GM12878 (cell line): ENCODE measurements at regions not wholly inside any gene's neighbourhood (a gene's known extent, or its start where the extent isn't known, plus 50 kb on each side); places are given as distances from the start of the nearest gene placed in this dataset.

Experiments used
- ATAC-seq: fragments of 200-7000 bp; cut with Tn5 transposase; 3 replicates; pipeline ENCODE4 v1.9.1; 2020; ENCODE audit warnings: mild to moderate bottlenecking, moderate library complexity
- BruUV-seq: library from RNA; stranded (reverse); fragments of 400-500 nt; replicated peaks from 2 replicates; lab custom pipeline; 2021; lab: Mats Ljungman, UMichigan
- CTCF ChIA-PET: fragments of 300-600 bp; sonication (Branson Sonifier 250); formaldehyde crosslinking; extraction: SDS; loops from one replicate; lab custom pipeline; 2021; ENCODE audit warnings: inconsistent platforms; lab: Yijun Ruan, JAX
- POLR2A ChIA-PET: fragments of 350-600 bp; formaldehyde crosslinking; extraction: SDS; loops from one replicate; lab custom pipeline; 2021; ENCODE audit warnings: inconsistent platforms; lab: Charles Lee
- RAD21 ChIA-PET: fragments of 300-600 bp; sonication (Branson Sonifier 250); formaldehyde crosslinking; loops from one replicate; lab custom pipeline; 2023; ENCODE audit warnings: antibody characterized with exemption; ENCODE audit not compliant: unreplicated experiment; lab: Charles Lee
- SMC1A ChIA-PET: fragments of 300-600 bp; sonication (Branson Sonifier 250); formaldehyde crosslinking; loops from one replicate; lab custom pipeline; 2023; ENCODE audit not compliant: unreplicated experiment, uncharacterized antibody; lab: Charles Lee
- DNase-seq: peaks from one replicate; pipeline ENCODE4 v3.0.0-alpha.2; 2011; ENCODE audit warnings: low read depth, low spot score
- FAIRE-seq: peaks from 3 replicates; lab custom pipeline; 2011; peaks lifted over from hg19 to GRCh38; lab: Jason Lieb, UNC
- H2AFZ ChIP-seq: 2 replicates; pipeline ENCODE4 v1.6.0; 2011; ENCODE audit warnings: low read depth, low read length, control low read depth; ENCODE audit not compliant: control insufficient read depth
- H3K27ac ChIP-seq: 2 replicates; pipeline ENCODE4 v1.5.1; 2011; ENCODE audit warnings: control low read depth; ENCODE audit not compliant: control insufficient read depth, insufficient read depth
- H3K27me3 ChIP-seq, 2 experiments: replicated peaks in 1 of 2; 2 replicates each; pipeline versions ENCODE4 v1.6.0 to v1.6.1; 2011; ENCODE audit warnings: low read length in 1 of 2; ENCODE audit not compliant: control insufficient read depth in 2 of 2, insufficient read depth in 2 of 2
- H3K36me3 ChIP-seq, 2 experiments: 2 replicates each; pipeline ENCODE4 v1.5.1; 2011; ENCODE audit warnings: low read length in 1 of 2; ENCODE audit not compliant: control insufficient read depth in 2 of 2, insufficient read depth in 2 of 2
- H3K4me1 ChIP-seq: 2 replicates; pipeline ENCODE4 v1.6.1; 2011; ENCODE audit warnings: mild to moderate bottlenecking, low read length, moderate library complexity, mixed read lengths; ENCODE audit not compliant: control insufficient read depth, insufficient read depth
- H3K4me2 ChIP-seq: 2 replicates; pipeline ENCODE4 v1.6.0; 2011; ENCODE audit warnings: control low read depth; ENCODE audit not compliant: control insufficient read depth, insufficient read depth
- H3K4me3 ChIP-seq: fragments of 200-600 bp; sonication (generic); 2 replicates; pipeline ENCODE4 v1.5.1; 2016
- H3K79me2 ChIP-seq: 2 replicates; pipeline ENCODE4 v1.6.0; 2011; ENCODE audit warnings: low read length; ENCODE audit not compliant: control insufficient read depth, insufficient read depth
- H3K9ac ChIP-seq: 2 replicates; pipeline ENCODE4 v1.8.0; 2011; ENCODE audit warnings: low read length, control low read depth, mixed read lengths; ENCODE audit not compliant: control insufficient read depth, insufficient read depth
- H3K9me3 ChIP-seq: replicated peaks from 3 replicates; pipeline ENCODE4 v1.5.1; 2011; ENCODE audit warnings: mild to moderate bottlenecking, low read length; ENCODE audit not compliant: control insufficient read depth, insufficient read depth
- H4K20me1 ChIP-seq: 2 replicates; pipeline ENCODE4 v1.6.0; 2011; ENCODE audit not compliant: control insufficient read depth, insufficient read depth
- CREB1 ChIP-seq: IDR thresholded peaks from 2 replicates; pipeline ENCODE4 v1.6.1; 2012; ENCODE audit warnings: low read depth, mild to moderate bottlenecking, inconsistent platforms
- IRF4 ChIP-seq: IDR thresholded peaks from 2 replicates; pipeline ENCODE4 v1.6.1; 2011; ENCODE audit warnings: low read depth, low read length
- KLF5 ChIP-seq: fragments of 450-650 bp; IDR thresholded peaks from 2 replicates; pipeline ENCODE4 v1.6.1; 2014; ENCODE audit warnings: mild to moderate bottlenecking; ENCODE audit not compliant: partially characterized antibody
- NFIC ChIP-seq: IDR thresholded peaks from 2 replicates; pipeline ENCODE4 v1.6.1; 2012; ENCODE audit warnings: low read depth, mild to moderate bottlenecking, inconsistent platforms, low read length, moderate library complexity
- NFYB ChIP-seq: IDR thresholded peaks from 2 replicates; pipeline ENCODE4 v1.6.1; 2011; ENCODE audit warnings: low read depth, mild to moderate bottlenecking, low read length, improper control_type of control experiment, moderate library complexity; ENCODE audit not compliant: insufficient read depth
- STAT1 ChIP-seq: fragments of 450-650 bp; conservative IDR thresholded peaks from 2 replicates; pipeline ENCODE4 v1.6.1; 2014; ENCODE audit warnings: antibody characterized with exemption, mild to moderate bottlenecking
- USF2 ChIP-seq: IDR thresholded peaks from 2 replicates; pipeline ENCODE4 v1.6.1; 2011; ENCODE audit warnings: low read depth, low read length, improper control_type of control experiment, borderline replicate concordance
- ZNF384 ChIP-seq: IDR thresholded peaks from 2 replicates; pipeline ENCODE4 v1.6.1; 2012; ENCODE audit warnings: low read depth, mild to moderate bottlenecking, low read length, improper control_type of control experiment, borderline replicate concordance
- WGBS: methylation state at CpG from one replicate; pipeline ENCODE4 v1.1.6; 2016; ENCODE audit warnings: low lambda C conversion rate; ENCODE audit not compliant: insufficient replicate concordance, insufficient coverage; ENCODE audit errors: missing lambda C conversion rate; 5-methylcytosine and 5-hydroxymethylcytosine counted together
- in situ Hi-C: fragments of 300-500 bp; cut with MboI; formaldehyde crosslinking; loops from 9 replicates; pipeline ENCODE4 v1.14.3; 2018; ENCODE audit warnings: mixed read lengths
- intact Hi-C: fragments of 100-400 bp; cut with micrococcal nuclease; formaldehyde crosslinking; loops from one replicate; pipeline ENCODE4 v1.14.2; 2022; ENCODE audit not compliant: unreplicated experiment

GRCh38 chr15:95347837-95348236 lies 982.7 kb upstream of the NR2F2 start:
- ChIA-PET POLR2A (no interaction called here), SMC1A (interaction anchor here (1.0 kb wide), 2 partner anchors 10 to 59 kb away, joined by 3 read pairs; no protein-coding TSS in a partner anchor), RAD21 (interaction anchor here (0.7 kb wide), 1 partner anchor 8 kb away, joined by 3 read pairs; no protein-coding TSS in a partner anchor), CTCF (interaction anchor here (1.4 kb wide), 1 partner anchor 88 kb away, joined by 5 read pairs; no protein-coding TSS in a partner anchor)
- no peak overlapping the region for H3K27ac ChIP-seq
- no peak overlapping the region for H3K9ac ChIP-seq
- BruUV-seq: no TSS peak
- 0% methylated on average over 1 of the region's 1 CpG for WGBS
- H3K4me2 ChIP-seq: no peak overlapping the region
- no peaks in the 10 kb centered on the region for H3K79me2 ChIP-seq
- intact Hi-C loops (no loop called here), in situ Hi-C loops (no loop called here)
- TF ChIP-seq IRF4 (no peak), USF2 (no peak), NFIC (no peak), NFYB (no peak), STAT1 (no peak), ZNF384 (no peak), KLF5 (no peak), CREB1 (no peak)
- no peaks in the 10 kb centered on the region for H4K20me1 ChIP-seq
- no peaks in the 10 kb centered on the region for H3K4me1 ChIP-seq
- no peaks in the 10 kb centered on the region for H3K27me3 ChIP-seq
- H3K4me3 ChIP-seq: no peak overlapping the region
- no peaks in the 10 kb centered on the region; the same call in 2 of the 3 replicates for H3K9me3 ChIP-seq
- DNase-seq (no peak), ATAC-seq (no peak; the same call in 2 of the 3 replicates), FAIRE-seq (no peak)
- no peaks in the 10 kb centered on the region for H3K36me3 ChIP-seq
- H2AFZ ChIP-seq: no peak overlapping the region
